GM21619 (cell line): ENCODE measurements at regions not wholly inside any gene's neighbourhood (a gene's known extent, or its start where the extent isn't known, plus 50 kb on each side); places are given as distances from the start of the nearest gene placed in this dataset.
"Not testable (repeated sequence)": the region's sequence is repeated elsewhere in the genome, so short reads cannot be mapped to it uniquely, and the experiment has no call there.

Source experiments
- ATAC-seq: cut with Tn5 transposase; IDR thresholded peaks from one replicate; pipeline ENCODE4 v1.9.1; 2021; ENCODE audit not compliant: unreplicated experiment

- no peak for ATAC-seq
Observed at GRCh38 chr6:113669606-113670005, 187.5 kb upstream of the MARCKS start.

GRCh38 chr6:113671421-113671820, 185.7 kb upstream of the MARCKS start:
- ATAC-seq, result no peak

- no peak for ATAC-seq
Observed at GRCh38 chr6:113672491-113673149, 184.5 kb upstream of the MARCKS start.

- no peak for ATAC-seq
Observed at GRCh38 chr6:113674075-113674474, 183.1 kb upstream of the MARCKS start.

GRCh38 chr6:113676057-113676456, 181.1 kb upstream of the MARCKS start:
- ATAC-seq, result no peak

- ATAC-seq, result no peak
Observed at GRCh38 chr6:113676968-113677367, 180.2 kb upstream of the MARCKS start.

- no peak for ATAC-seq
Observed at GRCh38 chr6:113679051-113679450, 178.1 kb upstream of the MARCKS start.

- ATAC-seq, result no peak
Observed at GRCh38 chr6:113680301-113680700, 176.8 kb upstream of the MARCKS start.

GRCh38 chr6:113683968-113684367, 173.2 kb upstream of the MARCKS start:
- no peak for ATAC-seq

GRCh38 chr6:113684382-113684901, 172.7 kb upstream of the MARCKS start:
- no peak for ATAC-seq

- ATAC-seq, result no peak
Observed at GRCh38 chr6:113686049-113686448, 171.1 kb upstream of the MARCKS start.

GRCh38 chr6:113689620-113690019, 167.5 kb upstream of the MARCKS start:
- ATAC-seq, result not testable (repeated sequence)

- ATAC-seq, result peak; percentile 85
Observed at GRCh38 chr6:113690281-113691259, 166.6 kb upstream of the MARCKS start.

- ATAC-seq, result no peak
Observed at GRCh38 chr6:113691260-113691656, 165.9 kb upstream of the MARCKS start.

- ATAC-seq, result no peak
Observed at GRCh38 chr6:113693851-113694250, 163.3 kb upstream of the MARCKS start.

- ATAC-seq, result no peak
Observed at GRCh38 chr6:113694278-113695077, 162.7 kb upstream of the MARCKS start.

GRCh38 chr6:113695516-113695915, 161.6 kb upstream of the MARCKS start:
- no peak for ATAC-seq

GRCh38 chr6:113696960-113697359, 160.2 kb upstream of the MARCKS start:
- ATAC-seq, result no peak

- peak; percentile 75 for ATAC-seq
Observed at GRCh38 chr6:113697632-113698410, 159.3 kb upstream of the MARCKS start.

- no peak for ATAC-seq
Observed at GRCh38 chr6:113699239-113699638, 157.9 kb upstream of the MARCKS start.
